ENCODE measurements at regions not wholly inside any gene's neighbourhood (a gene's known extent, or its start where the extent isn't known, plus 50 kb on each side); places are given as distances from the start of the nearest gene placed in this dataset.

DNA sequence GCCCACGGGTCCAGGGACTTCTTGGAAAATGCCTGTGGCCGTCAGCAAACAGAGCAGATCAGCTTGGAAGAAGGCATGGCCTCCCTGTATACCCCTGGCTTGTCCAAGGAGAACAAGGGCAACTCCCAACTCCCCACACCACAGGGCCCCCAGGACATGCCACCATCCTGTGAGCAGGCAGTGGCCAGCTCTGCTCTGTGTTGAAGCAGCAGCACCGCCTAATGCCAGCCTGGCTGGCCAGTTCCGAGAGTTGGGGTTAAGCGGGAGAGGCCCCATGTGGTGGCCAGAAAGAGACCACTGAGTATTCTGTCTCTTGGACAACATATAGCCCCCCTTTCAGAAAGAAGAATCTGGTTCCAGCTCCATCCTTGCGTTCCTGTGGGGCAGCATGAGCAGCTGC, 209.2 kb downstream of the CTTN start:
- TF ChIP-seq, protein P1, sequence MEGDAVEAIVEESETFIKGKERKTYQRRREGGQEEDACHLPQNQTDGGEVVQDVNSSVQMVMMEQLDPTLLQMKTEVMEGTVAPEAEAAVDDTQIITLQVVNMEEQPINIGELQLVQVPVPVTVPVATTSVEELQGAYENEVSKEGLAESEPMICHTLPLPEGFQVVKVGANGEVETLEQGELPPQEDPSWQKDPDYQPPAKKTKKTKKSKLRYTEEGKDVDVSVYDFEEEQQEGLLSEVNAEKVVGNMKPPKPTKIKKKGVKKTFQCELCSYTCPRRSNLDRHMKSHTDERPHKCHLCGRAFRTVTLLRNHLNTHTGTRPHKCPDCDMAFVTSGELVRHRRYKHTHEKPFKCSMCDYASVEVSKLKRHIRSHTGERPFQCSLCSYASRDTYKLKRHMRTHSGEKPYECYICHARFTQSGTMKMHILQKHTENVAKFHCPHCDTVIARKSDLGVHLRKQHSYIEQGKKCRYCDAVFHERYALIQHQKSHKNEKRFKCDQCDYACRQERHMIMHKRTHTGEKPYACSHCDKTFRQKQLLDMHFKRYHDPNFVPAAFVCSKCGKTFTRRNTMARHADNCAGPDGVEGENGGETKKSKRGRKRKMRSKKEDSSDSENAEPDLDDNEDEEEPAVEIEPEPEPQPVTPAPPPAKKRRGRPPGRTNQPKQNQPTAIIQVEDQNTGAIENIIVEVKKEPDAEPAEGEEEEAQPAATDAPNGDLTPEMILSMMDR (IDR thresholded peaks at IDR 0.05 in 2 of 3, conservative IDR thresholded peaks at IDR 0.05 in 1 of 3; ENCODE audit: borderline replicate concordance in 1 of 3, insufficient read depth in 1 of 3, low read depth in 2 of 3, low read length in 2 of 3), result no peak
- no peak for TF ChIP-seq SIN3A (IDR thresholded peaks at IDR 0.05; ENCODE audit: low read depth)
- no peak for TF ChIP-seq POLR2A (IDR thresholded peaks at IDR 0.05; ENCODE audit: borderline replicate concordance, extremely low read depth, insufficient read depth, insufficient read length)
- TF ChIP-seq, protein P2, sequence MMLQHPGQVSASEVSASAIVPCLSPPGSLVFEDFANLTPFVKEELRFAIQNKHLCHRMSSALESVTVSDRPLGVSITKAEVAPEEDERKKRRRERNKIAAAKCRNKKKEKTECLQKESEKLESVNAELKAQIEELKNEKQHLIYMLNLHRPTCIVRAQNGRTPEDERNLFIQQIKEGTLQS (IDR thresholded peaks at IDR 0.05), result no peak
- no peak for TF ChIP-seq SP1 (IDR thresholded peaks at IDR 0.05; ENCODE audit: low read depth)
- no peak for TF ChIP-seq ZFX (IDR thresholded peaks at IDR 0.05)
- TF ChIP-seq YY1 (IDR thresholded peaks at IDR 0.05; ENCODE audit: extremely low read depth, insufficient replicate concordance, low read depth, low read length), result no peak
- TF ChIP-seq CEBPB (IDR thresholded peaks at IDR 0.05; ENCODE audit: low read depth), result no peak
- no peak for TF ChIP-seq POLR2AphosphoS5 (IDR thresholded peaks at IDR 0.05; ENCODE audit: low read depth, low read length)
